Nucleus accumbens (tissue), 56 donors: ENCODE measurements at regions not wholly inside any gene's neighbourhood (a gene's known extent, or its start where the extent isn't known, plus 50 kb on each side); places are given as distances from the start of the nearest gene placed in this dataset.

Source experiments
- DNase-seq, 56 donors: peaks; one replicate each; lab custom pipeline; 2025; lab: John Stamatoyannopoulos, UW

DNA sequence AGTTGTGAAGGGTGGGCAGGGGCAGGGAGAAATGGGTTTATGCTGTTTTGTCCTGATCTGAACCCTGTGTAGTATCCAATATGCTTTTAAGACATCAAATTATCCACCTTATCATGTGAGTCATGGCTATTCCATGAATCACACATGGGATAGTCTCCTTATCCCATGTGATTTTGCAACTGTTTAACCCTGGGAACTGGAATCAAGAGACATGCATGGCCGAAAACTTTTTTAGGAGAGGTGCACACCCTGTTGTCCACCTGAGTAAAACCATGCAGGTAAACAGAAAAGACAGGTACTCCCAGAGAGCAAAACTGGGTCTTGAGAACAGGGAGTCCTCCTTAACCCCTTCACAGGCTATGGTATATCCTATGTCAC lies 490.6 kb upstream of the HS6ST1 start:
- DNase-seq: no peak

DNA sequence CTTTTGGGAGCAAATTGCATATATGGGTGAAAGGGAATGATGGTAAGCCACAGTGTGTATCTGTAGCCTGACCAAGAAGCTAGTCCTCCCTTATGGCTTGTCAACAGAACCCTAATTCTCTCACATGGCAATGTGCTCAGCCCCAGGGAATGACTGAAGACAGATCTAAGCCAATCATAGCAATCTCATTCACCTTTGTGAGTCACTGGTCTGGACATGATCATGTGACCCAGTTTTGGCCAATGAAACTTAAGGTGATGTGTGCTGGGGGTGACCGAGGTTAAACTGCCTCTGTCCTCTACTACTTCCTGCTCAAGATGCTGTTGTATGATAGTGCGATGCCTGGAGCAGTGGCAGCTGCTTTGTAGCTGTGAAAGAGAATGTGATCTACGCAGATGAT lies 491.2 kb upstream of the HS6ST1 start:
- DNase-seq: no peak

DNA sequence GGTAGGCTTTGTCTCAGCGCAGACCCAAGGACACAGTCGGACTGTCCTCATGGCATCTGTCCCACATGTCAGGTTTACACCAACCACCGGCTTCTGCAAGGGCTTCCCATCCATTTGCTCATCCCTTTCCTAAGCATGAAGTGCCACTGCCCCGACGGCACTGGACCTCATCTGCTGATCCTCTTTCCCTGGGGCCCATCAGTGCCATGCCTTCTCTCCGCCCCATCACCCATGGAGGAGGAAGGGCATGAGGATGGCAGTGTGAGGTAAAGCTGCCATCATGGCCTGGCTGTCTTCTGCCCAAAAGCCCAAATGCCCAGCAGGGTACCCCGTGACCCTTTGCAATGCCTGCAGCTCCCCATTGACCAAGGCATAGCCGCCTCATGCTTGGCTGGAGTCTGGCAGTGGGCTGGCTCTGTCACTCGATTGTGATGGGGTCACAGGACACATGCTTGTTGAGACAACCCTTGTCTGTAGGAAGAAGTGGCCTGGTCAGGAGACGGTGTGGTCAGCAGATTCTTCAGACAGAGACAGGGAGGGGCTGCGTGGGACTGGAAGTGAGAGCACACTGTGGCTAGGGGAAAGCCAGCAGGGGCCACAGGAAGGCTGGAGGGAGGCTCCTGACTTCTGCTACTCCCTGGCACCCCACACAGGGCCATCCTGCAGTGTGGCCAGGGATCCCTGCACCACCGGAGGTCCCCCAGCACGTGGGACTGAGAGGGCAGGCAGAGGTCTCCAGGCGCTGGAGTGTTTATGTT lies 493.7 kb upstream of the HS6ST1 start:
- DNase-seq: peak in 7 of 56 donors; percentile 19 to 41 (median 26)

DNA sequence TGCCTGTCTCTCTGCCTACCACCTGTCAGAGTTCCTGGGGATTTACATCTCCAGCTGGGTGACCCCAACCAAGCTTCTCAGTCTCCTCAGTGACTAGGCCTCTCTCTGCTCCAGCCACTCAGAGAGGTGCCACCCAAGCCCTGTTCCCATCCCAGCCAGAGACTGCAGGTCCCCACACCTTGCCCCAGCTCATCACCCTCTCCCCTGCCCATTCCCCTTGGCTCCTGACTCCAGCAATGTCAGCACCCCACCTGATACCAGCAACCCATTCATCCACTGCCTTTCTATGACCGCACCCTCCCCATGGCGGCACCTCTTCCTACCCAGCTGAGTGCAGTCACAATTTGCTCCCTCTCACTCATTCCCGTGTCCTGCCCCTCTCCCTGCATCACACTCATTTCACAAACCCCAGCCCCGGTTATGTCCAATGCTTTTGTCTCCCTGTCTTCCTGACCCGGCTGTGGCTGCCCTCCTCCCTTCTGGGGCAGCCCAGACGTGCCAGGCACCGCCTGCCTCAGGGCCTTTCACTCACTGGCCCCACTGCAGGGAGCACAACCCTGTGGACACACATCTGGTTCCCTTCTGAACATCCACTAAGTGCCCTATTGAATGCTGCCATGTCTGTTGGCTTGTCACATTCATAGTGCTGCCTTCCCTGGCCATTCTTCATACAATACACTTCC lies 494.8 kb upstream of the HS6ST1 start:
- DNase-seq: no peak

DNA sequence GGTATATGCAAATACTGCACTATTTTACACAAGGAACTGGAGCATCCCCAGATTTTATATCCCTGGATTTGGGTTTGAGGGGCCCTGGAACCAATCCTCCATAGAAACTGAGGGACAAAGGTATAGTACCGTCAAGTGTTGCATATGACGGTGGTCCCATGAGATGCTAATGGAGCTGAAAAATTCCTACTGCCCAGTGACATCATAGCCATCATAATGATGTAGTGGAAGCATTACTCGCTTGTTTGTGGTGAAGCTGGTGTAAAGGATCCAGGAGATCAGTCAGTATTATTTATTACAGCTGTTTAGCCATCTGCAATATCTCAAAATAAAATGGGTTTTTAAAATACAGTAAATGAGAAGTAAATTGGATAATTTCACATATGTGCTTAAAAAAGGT lies 496.6 kb upstream of the HS6ST1 start:
- DNase-seq: no peak

DNA sequence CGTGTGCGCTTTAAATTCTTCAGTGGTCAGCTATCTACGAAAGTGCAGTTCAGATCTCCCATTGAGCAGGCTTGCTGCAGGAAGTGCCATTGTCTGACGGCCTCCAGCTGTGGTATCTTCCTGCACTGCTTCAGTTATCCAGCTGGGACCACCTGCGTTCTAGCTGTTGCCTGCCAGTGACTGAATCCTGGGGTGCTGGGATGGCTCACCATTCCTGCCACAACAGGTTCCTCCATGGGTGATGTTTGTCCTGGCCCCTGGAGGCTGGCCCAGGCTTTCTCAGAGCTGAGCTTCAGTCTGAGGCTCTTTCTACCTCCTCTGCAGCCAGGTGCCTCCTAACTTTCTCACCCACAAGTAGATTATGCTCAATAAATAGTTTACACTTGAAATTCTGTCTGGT lies 498.5 kb upstream of the HS6ST1 start:
- DNase-seq: no peak

DNA sequence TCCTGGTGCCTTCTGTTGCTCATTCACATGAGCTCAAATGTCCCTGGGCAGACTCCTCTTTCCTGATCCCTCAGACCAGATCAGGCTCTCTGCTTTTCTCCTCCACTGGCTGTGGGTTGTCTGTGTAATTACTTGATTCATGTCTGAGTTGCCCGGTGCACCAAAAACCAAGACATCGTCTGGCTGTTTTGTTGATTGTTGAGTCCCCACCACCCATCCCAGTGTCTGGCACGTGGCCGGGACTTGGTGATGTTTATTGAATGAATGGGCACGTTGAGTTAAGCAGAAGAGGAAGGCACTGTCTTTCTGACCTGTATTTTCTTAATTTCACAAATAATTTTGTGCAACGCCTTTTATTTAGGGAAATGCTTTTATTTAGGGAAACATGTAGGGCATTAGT lies 499.1 kb upstream of the HS6ST1 start:
- no peak for DNase-seq

DNA sequence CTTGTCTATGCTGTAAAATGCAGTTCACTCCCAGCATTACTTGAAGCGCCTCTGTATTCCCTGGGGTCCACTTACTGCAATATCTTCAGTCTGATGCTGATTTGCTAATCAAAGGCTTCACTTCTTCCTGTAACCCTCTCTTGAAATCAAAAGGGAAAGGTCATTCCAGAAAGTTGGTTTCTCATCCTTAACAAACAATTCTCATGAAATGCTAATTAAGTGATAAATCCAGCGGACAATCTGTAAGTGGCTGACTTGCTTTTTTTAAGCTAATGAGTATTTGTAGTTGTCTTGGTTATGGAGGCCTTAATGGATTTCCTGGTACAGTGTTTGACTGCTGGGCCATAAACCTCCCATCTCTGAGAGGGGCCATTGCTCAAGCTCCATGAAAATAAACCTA lies 499.6 kb upstream of the HS6ST1 start:
- DNase-seq: no peak

DNA sequence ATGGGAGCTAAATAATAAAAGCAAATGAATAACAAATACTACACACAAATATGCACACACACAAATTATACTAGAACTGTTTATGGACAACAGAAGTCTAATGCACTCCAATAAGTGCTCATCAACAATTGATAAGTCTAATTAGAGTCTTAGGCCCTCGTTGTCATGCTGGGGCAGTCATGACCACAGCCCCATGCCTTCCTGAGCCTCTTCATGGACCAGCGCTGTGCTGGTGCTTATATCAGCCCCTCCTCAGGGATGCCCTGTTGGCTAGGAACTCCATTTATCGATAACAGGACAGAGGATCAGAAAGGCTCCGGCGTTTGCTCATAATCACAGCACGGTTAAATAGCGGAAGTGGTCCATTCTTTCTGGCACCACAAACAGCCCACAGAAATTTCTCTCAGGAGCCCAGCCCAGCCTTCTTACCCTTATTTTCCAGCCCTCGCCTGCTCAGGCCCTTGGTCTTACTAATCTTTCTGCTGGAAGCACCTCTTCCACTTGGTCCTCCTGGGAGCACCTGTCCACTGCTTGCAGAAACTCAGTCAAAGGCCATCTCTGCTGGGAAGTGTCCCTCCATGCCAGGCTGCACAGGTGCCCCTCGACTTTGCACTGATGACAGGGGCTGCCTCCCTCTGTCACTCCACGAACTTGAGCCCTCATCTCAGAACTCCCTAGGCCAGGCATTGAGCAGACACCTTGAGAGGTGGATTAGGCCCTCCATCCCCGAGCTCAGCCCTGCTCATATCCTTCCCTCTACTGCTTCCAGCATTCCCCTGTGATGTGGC lies 500.2 kb upstream of the HS6ST1 start:
- no peak for DNase-seq

DNA sequence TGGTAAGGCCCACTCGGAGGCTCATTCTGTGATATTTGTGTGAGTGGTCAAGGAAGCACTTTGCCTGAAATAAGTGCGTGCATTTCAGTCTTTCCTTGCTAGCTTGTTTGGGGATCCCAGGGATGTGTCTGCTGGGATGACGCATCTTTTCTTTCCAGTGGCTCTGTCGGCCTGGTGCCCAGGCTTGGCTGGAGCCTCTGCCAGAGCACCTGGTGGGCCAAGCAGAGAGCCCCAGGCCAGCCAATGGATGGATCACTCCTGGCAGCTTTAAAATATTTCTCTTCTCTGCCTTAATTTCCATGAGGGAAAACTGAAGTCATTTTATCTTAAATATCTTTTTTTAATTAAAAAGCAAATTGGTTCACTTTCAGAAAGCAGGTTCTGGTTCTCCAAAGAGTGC lies 501.8 kb upstream of the HS6ST1 start:
- no peak for DNase-seq

DNA sequence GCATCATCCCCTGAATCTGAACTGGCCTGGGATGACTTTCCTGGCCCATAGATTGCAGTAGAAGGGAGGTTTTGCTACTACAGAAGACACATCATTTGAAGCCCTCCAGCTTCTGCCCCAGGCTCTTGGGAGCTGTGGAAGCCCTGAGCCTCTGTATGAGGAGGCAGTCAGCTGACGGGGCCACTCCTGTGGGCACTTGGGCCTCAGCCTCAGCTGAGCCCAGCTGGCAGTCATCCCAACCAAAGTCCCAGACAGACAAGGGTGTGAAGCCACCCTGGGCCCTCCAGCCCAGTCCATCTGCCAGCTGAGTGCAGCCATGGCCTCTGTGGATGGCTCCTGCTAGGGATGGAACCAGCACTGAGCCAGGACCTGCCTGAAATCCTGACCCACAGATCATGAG lies 502.3 kb upstream of the HS6ST1 start:
- DNase-seq: no peak

DNA sequence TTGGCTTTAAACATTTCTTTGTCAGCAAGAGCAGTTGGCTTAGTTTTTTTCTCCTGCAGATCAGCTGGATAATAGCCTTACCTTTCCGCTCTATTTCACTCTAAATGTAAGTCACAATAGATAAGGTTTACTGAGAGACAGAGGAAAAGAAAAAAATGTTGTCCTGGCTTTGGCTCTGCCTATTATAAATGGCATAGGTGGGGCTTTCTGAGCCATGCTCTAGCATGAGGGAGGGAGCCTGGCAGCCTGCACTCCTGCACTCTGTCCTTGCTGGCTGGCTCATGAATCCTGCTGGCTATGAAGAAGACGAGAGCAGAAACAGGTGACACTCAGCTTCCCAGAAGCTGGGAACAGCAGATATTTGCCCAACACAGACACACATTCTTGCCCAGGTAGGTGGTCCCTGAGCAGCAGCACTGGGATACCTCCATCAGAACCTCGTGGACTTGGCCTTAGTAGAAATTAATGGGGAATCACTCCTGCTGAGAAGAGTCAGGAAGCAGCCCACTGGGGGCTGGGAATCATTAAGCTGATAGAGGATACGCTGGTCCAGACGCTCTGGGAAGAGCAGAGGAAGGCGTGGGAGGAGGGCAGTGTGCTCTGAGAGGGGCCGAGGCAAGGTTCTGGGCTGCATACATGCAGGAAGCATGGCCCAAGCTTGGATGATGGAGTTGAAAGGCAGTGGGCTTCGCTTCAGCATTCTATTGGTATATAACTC lies 514.4 kb upstream of the HS6ST1 start:
- no peak for DNase-seq

DNA sequence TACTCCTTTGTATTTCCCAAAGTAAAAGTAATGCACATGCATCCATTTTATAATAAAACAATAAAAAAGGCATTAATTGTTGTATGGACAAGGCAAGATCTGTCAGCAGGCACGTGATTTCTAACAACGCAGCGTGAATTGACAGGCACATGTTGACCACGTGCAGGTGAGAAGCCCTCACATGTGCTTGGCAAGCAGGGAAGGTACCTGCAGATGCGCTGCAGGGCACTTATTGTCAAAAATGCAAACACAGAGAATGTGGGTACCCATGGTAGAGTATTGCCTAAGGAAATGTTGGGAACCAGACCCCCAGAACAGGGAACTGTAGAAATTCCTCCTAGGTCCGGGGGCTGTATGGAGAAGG lies 515.0 kb upstream of the HS6ST1 start:
- no peak for DNase-seq

DNA sequence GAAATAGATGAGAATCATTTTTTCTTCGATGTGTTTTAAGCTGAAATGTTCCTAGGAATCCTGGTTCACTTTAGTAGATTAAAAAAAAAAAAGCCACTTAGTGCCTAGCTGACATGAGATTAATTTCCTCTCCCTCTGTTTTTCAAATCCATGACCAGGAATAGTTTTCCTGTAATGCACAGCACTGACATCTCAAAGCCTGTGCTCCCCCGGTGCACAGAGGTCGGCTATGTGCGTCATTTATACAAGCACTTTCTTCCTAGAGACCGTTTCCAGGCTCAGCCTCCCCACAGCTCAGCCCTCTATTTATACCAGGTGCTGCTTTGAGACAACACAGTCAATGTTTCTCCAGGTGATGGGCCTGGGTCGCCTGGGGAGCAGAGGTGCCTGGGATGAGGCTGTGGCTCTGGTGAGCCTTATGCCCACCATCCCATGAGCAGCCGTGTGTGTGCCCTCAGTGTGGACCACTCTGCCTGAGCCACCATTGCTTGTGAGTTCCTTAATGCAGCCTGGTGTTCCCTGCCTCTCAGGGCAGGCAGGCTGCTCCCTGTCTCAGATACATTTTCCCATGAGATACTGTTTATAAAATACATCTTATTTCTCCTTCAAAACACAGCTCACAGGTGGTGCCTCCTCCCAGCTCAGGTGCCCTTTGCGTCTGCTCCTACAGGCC lies 515.7 kb upstream of the HS6ST1 start:
- DNase-seq: no peak

DNA sequence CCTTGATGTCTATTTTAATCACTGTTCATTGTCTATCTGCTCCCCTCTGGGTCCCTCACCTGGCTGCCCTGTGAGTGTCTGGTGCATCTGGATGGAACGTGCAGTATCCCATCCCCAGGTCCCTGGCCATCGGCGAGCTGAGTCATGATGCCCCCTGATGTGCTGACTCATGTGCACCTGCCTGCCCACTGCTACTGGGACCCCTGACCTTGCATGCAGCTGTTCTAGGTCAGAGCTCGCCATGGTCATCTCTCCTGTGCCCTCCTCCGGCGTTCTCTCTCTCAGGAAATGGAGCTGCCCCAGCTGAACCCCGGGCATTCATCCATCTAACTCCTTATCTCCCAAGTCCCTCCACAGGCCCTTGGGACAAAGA lies 516.2 kb upstream of the HS6ST1 start:
- DNase-seq: no peak

DNA sequence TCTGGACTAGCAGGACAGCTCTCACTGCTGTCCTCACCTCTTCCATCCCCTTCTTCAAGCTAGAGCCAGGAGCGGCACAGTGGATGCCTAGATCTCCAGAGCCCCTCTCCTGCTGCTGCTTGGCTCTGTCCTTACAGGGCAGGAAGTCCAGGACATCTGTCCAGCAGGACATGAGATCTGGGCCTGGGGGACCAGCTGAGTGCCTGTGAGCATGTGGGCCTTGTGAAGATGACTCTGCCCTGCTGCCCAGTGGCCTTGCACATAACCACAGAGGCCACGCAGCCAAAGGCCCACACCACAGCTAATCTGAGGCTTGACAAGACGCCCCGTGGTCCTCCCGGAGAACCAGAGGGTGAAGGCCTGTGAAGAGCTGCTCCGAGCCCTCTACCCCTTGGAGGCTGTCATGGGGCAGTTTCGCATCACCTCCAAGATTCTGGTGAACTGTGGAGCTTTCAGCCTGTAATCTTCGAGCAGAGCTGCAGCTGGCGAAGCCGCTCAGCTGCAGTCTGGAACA lies 516.7 kb upstream of the HS6ST1 start:
- no peak for DNase-seq

DNA sequence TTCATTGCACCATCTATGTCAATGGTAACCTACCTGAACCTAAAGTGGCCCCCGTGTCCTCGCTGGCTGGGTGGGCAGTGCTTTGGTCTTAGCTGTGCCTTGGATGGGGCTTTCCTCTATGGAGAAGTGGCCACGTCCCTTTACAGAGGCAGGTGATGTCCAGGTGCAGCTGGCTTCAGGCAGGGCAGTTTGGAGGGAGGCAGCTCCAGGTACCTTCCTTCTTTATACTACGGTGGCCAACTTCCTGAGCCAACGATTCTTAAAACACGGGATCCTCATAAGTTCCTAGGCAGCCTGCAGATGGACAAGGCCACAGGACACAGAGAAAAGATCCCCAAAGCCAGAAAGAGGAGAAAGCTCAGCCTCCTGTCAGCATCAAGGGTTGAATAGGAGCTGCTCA lies 517.3 kb upstream of the HS6ST1 start:
- no peak for DNase-seq

DNA sequence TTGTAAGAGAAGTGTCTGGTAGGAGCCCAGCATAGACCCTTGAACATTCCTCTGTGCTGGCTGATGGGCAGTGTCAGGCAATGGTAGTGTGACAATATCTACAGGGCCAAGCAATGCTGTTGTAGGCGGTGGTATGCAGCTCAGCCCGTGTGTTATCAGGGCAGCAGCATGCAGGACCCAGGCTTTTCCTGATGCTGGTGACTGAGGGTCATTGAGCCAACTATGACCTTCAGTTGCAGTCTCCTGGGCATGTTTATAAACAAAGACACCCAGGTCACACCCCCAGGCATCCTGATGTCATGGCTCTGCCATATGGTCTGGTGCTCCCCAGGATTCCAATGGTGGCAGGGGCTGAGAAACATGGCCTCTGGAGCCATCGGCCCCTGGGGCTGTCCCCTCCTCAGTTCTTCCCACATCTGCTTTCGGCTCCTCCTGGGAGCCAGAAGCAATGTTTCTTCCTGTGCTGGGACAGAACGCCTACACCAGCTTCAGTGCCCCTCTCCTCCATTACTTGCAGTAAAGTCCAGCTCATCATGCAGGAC lies 518.0 kb upstream of the HS6ST1 start:
- DNase-seq: no peak

DNA sequence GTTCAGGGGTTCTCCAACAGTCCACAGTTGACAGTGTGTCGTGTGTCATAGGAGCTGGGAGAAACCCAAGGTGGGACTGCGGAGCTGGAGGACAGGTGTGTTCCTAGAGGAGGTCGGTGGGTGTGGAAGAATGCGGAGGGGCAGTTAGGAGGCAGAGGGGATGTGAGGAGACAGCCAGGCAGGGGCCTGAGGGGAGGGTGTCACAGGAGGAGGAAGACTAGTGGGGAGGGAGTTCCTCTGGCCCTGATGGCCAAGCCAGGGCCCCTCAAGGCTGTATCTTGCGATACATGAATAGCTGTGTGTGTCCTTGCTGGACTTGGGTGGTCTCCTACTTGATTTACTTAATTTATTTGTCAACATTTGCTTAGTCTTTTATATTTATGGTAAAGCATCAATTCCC lies 519.6 kb upstream of the HS6ST1 start:
- no peak for DNase-seq

DNA sequence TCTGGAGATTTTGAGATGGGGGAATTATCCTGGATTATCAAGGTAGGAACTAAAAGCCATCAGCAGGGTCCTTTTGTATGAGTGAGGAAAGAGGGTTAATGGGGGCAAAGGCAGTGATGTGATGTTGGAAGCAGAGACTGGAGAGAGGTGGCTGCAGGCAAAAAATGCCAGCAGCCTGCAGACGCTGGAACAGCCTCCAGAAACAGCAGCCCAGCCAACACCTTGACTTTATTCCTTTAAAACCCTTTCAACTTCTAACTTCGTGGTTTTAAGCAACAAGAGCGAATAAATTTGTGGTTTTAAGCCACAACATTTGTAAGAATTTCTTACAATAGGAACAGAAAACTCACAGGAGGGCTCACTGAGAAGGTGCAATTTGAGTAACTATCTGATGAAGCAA lies 523.1 kb upstream of the HS6ST1 start:
- no peak for DNase-seq
